Rectal smooth muscle tissue (tissue), 1 donor: ENCODE measurements at regions not wholly inside any gene's neighbourhood (a gene's known extent, or its start where the extent isn't known, plus 50 kb on each side); places are given as distances from the start of the nearest gene placed in this dataset.

Experiments
- H3K27ac ChIP-seq: one replicate; pipeline ENCODE4 v1.7.0; 2013; ENCODE audit warnings: low read depth, low read length, inconsistent platforms
- H3K27me3 ChIP-seq: one replicate; pipeline ENCODE4 v1.7.0; 2013; ENCODE audit warnings: low read length; ENCODE audit not compliant: control insufficient read depth, insufficient read depth
- H3K36me3 ChIP-seq: one replicate; pipeline ENCODE4 v1.7.0; 2013; ENCODE audit warnings: low read length; ENCODE audit not compliant: control insufficient read depth, insufficient read depth
- H3K4me1 ChIP-seq: one replicate; pipeline ENCODE4 v1.7.0; 2013; ENCODE audit warnings: low read length; ENCODE audit not compliant: control insufficient read depth, insufficient read depth
- H3K4me3 ChIP-seq: one replicate; pipeline ENCODE4 v1.7.0; 2013; ENCODE audit warnings: low read length
- H3K9ac ChIP-seq: one replicate; pipeline ENCODE4 v1.7.0; 2013; ENCODE audit warnings: low read length

GRCh38 chr13:40333226-40333625, 333.2 kb downstream of the FOXO1 start:
- Histone ChIP-seq H3K27me3 (no peaks in the 10 kb centered on the region), H3K9ac (no peak overlapping the region), H3K27ac (no peak overlapping the region), H3K4me3 (no peak overlapping the region), H3K4me1 (no peaks in the 10 kb centered on the region), H3K36me3 (no peaks in the 10 kb centered on the region)

- H3K27ac ChIP-seq, result no peak overlapping the region
- no peak overlapping the region for H3K4me3 ChIP-seq
- no peaks in the 10 kb centered on the region for H3K4me1 ChIP-seq
- H3K9ac ChIP-seq, result no peak overlapping the region
- no peaks in the 10 kb centered on the region for H3K27me3 ChIP-seq
- no peaks in the 10 kb centered on the region for H3K36me3 ChIP-seq
Observed at GRCh38 chr13:40334031-40334430, 332.4 kb downstream of the FOXO1 start.

- no peaks in the 10 kb centered on the region for H3K27me3 ChIP-seq
- no peaks in the 10 kb centered on the region for H3K4me1 ChIP-seq
- H3K27ac ChIP-seq, result no peak overlapping the region
- no peak overlapping the region for H3K4me3 ChIP-seq
- H3K9ac ChIP-seq, result no peak overlapping the region
- H3K36me3 ChIP-seq, result no peaks in the 10 kb centered on the region
Observed at GRCh38 chr13:40334616-40335015, 331.8 kb downstream of the FOXO1 start.

GRCh38 chr13:40336228-40337221, 329.9 kb downstream of the FOXO1 start:
- no peaks in the 10 kb centered on the region for H3K27me3 ChIP-seq
- peaks cover 3% of the 10 kb centered on the region for H3K4me1 ChIP-seq
- no peak overlapping the region for H3K9ac ChIP-seq
- H3K36me3 ChIP-seq, result no peaks in the 10 kb centered on the region
- no peak overlapping the region for H3K4me3 ChIP-seq
- no peak overlapping the region for H3K27ac ChIP-seq

GRCh38 chr13:40337651-40338050, 328.8 kb downstream of the FOXO1 start:
- peaks cover 3% of the 10 kb centered on the region for H3K4me1 ChIP-seq
- no peak overlapping the region for H3K27ac ChIP-seq
- no peak overlapping the region for H3K4me3 ChIP-seq
- H3K27me3 ChIP-seq, result no peaks in the 10 kb centered on the region
- no peaks in the 10 kb centered on the region for H3K36me3 ChIP-seq
- H3K9ac ChIP-seq, result no peak overlapping the region

GRCh38 chr13:40338217-40338616, 328.2 kb downstream of the FOXO1 start:
- Histone ChIP-seq H3K27ac (no peak overlapping the region), H3K4me1 (peaks cover 3% of the 10 kb centered on the region), H3K36me3 (no peaks in the 10 kb centered on the region), H3K27me3 (no peaks in the 10 kb centered on the region), H3K9ac (no peak overlapping the region), H3K4me3 (no peak overlapping the region)

- no peak overlapping the region for H3K4me3 ChIP-seq
- H3K9ac ChIP-seq, result no peak overlapping the region
- H3K27me3 ChIP-seq, result no peaks in the 10 kb centered on the region
- peaks cover 3% of the 10 kb centered on the region for H3K4me1 ChIP-seq
- H3K36me3 ChIP-seq, result no peaks in the 10 kb centered on the region
- H3K27ac ChIP-seq, result no peak overlapping the region
Observed at GRCh38 chr13:40340368-40341095, 325.9 kb downstream of the FOXO1 start.

- Histone ChIP-seq H3K27me3 (no peaks in the 10 kb centered on the region), H3K4me3 (no peak overlapping the region), H3K9ac (no peak overlapping the region), H3K36me3 (no peaks in the 10 kb centered on the region), H3K4me1 (peaks cover 3% of the 10 kb centered on the region), H3K27ac (no peak overlapping the region)
Observed at GRCh38 chr13:40341096-40341471, 325.4 kb downstream of the FOXO1 start.

- Histone ChIP-seq H3K36me3 (no peaks in the 10 kb centered on the region), H3K9ac (no peak overlapping the region), H3K27me3 (no peaks in the 10 kb centered on the region), H3K4me3 (no peak overlapping the region), H3K4me1 (peaks cover 3% of the 10 kb centered on the region), H3K27ac (no peak overlapping the region)
Observed at GRCh38 chr13:40341501-40341900, 324.9 kb downstream of the FOXO1 start.

- Histone ChIP-seq H3K4me1 (peaks cover 3% of the 10 kb centered on the region), H3K27ac (no peak overlapping the region), H3K36me3 (no peaks in the 10 kb centered on the region), H3K27me3 (no peaks in the 10 kb centered on the region), H3K4me3 (no peak overlapping the region), H3K9ac (no peak overlapping the region)
Observed at GRCh38 chr13:40342461-40342860, 324.0 kb downstream of the FOXO1 start.

GRCh38 chr13:40342901-40343300, 323.5 kb downstream of the FOXO1 start:
- no peak overlapping the region for H3K27ac ChIP-seq
- no peaks in the 10 kb centered on the region for H3K36me3 ChIP-seq
- peaks cover 3% of the 10 kb centered on the region for H3K4me1 ChIP-seq

GRCh38 chr13:40343550-40344269, 322.7 kb downstream of the FOXO1 start:
- Histone ChIP-seq H3K27me3 (no peaks in the 10 kb centered on the region), H3K36me3 (no peaks in the 10 kb centered on the region), H3K4me3 (no peak overlapping the region), H3K9ac (no peak overlapping the region), H3K27ac (no peak overlapping the region), H3K4me1 (peaks cover 3% of the 10 kb centered on the region)

More at GRCh38 chr13:40342901-40343300, 323.5 kb downstream of the FOXO1 start:
- Histone ChIP-seq H3K27me3 (no peaks in the 10 kb centered on the region), H3K4me3 (no peak overlapping the region), H3K9ac (no peak overlapping the region)
